NCI-H1930 (cell line): ENCODE measurements at regions not wholly inside any gene's neighbourhood (a gene's known extent, or its start where the extent isn't known, plus 50 kb on each side); places are given as distances from the start of the nearest gene placed in this dataset.

Source experiments
- DNase-seq, 2 experiments: peaks; one replicate each; lab custom pipeline; 2025; lab: John Stamatoyannopoulos, UW

DNA sequence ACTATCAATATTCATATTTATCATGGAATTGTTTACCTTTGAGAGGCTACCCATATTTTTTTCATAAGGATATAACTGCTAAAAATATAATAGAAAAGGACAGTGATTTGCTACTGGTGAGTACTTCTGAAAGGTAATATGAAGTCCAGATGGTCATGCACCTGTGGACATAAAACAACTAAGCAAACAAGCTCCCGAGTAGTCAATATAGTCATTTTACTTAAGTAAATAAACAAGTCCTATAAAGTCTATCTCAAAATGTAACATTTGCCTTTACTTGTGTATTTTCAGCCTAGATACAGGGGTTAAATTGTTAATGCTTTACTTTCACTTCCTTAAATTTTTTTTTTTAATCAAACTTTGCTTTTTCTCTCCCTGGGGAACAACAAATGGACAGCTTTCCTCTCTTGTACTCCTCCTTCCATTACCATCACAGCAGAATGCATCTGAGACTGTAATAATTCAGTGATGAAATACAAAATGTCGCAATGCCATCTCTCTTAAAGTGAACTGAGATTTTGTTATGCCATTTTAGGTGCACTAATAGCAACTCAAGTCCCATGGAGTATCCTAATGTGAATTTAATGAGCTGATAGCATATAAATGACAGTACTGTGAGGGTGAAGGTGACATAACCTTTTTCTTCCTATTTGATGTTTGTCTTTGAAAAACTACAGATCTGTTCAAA, 1325.4 kb upstream of the ZEB2 start:
- peak in 1 of 2 experiments; percentile 41 for DNase-seq

DNA sequence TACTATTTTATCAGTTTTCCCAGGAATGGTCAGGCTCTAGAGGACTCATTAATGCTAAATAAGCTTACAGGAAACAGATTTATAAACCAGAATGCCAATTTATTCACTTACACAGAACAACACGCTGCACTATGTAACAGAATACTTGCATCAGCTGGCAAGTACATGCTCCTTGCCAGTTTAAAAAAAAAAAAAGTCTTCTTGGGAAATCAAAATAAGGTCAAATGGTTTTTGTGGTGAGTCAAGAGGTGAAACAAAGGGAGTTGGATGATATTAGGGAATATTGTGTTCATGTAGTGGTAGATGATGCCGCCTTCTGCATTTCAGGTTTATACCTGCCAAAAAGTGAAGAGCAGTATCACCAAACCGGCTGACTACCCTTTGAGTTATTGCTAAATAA, 1322.1 kb upstream of the ZEB2 start:
- DNase-seq: no peak

DNA sequence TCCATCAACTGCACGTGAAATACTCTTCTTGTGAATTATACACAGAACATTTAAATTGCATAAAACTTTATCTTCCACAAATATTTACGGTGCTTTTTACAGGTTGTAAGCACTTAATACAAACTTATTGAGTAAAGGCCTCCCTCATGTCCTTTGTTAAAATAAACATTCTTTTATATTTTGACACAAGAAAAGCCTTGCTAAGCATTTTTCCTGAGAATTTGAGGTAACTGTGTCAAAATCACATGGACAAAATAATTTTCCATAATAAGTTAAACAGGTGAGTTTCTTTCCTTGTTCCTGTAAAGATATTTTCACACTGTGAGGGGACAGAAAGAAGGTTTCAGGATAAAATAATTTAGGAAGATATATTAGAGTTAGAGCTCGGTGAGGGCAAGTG, 1317.1 kb upstream of the ZEB2 start:
- DNase-seq: no peak

DNA sequence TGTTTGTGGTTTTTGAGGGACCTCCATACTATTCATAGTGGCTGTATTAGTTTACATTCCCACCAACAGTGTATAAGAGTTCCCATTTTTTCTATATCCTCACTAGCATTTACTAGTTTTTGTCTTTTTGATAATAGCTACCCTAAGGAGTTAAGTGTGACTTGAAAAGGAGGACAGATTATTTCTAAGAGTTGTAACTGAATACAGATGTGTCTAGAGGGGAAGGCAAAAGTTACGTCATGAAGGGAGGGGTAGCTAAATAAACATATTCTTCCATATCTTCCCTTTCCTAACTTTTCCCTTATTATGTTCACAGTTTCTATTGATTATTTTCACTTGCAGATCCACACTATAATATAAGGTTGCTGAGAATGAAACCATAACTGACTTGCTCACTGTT, 1315.7 kb upstream of the ZEB2 start:
- DNase-seq: no peak

DNA sequence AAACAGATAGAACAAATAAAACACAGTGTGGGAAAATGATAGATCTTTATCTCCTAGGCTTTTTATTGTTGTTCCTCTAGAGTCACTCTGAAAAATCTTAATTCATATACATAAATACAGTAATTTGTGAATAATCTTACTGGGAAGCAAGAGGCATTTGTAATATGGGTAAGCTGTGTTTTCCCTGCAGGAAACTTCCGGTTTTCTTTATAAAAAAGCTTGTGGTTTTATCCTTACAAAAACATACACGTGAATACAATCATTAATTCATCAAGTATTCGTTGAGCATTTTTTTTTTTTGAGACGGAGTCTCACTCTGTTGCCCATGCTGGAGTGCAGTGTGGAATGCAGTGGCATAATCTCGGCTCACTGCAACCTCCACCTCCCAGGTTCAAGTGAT, 1312.8 kb upstream of the ZEB2 start:
- no peak for DNase-seq

DNA sequence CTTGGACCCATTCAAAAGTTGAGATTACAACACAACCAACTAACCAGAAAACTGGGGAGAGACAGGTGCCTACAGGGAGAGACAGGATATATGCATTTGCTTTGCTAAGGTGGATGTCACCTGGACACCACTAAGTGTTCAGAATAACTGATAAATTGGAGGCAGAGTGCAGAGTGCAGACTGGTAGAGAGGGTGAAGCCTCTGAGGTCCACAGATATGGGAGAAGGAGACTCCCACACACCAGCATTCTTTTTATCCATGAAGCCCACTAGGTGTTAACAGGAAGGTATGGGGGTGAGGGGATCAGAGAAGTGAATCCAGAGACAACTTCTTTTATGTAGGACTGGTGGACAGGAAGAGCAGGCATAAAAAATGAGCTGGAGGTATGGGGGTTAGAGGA, 1310.0 kb upstream of the ZEB2 start:
- no peak for DNase-seq

DNA sequence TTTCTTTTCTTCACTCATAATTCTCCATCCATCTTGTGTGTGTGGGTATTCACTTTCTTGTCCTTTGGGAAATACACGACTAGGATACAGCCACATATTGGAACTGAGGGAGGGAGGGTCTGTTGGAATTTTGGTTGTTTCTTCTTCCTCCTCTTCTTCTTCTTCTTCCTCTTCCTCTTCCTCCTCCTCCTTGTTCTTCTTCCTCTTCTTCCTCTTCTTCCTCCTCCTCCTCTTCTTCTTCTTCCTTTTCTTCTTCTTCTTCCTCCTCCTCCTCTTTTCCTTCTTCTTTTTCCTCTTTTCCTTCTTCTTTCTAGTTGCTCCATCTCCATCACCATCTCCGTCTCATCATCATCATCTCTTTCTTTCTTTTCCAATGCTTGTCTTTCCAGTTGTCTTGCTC, 1307.3 kb upstream of the ZEB2 start:
- DNase-seq: no peak

DNA sequence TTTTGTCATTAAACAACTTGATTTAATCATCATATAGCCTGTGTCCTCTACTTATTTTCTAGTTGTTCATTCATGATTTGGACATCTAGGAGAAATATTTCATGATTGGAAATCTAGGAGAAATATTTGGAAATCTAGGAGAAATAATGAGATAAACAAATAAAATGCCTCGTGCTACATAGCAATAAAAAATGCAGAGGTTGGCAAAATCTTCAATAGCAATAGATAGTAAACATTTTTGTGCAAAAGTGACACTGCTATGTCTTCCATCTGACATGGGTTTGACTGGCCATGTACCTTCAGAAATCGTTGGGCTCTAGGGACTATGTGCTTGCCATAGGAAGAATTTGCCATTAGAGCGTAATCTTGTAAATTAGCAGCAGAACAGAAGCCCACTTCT, 1304.5 kb upstream of the ZEB2 start:
- no peak for DNase-seq

DNA sequence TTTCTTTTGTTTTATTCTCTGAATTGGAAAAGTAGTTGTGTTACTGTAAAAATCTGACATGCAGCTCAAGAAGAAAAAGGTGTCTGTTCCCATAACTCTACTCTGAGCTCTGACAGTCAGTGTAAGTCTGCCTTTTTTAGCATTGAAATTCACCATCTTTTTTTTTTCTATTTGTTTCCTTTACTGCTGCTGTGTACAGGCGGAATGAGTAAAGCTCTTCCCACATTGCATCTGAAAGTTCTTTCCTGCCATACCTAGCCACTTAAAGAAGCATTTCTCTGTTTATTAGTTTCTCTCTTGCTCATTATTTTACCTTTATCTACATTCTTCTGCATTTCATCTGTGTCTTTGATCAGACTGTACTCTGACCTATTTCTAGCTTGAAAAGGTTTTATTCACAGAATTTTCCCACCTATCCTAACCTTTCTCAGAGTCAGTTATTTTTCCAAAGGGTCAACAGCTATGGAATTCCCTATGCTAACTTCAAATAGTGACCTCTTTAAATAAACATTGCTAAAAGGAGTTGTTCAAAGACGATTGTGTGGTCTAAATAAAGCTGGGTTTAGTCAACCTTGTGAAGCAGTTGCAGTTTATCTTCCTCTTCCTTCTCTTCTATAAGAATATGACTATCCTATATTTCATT, 1303.1 kb upstream of the ZEB2 start:
- no peak for DNase-seq

DNA sequence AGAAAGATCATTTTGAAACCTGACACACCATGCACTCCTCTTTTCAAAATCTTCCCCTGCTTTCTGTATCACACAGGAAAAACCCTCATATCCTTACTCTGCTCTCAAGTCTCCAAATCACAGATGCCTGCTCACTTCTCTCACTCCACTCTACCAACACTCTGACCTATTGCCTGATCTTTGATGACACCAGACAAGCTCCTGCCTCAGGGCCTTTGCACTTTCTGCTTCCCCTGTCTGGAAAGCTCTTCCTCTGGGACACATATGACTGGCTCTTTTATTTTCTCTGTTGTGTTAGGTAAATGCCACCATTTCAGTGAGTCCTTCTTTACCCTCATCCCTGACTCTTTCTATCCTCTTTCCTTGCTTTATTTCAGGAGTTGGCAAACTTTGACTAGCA, 1300.7 kb upstream of the ZEB2 start:
- no peak for DNase-seq

DNA sequence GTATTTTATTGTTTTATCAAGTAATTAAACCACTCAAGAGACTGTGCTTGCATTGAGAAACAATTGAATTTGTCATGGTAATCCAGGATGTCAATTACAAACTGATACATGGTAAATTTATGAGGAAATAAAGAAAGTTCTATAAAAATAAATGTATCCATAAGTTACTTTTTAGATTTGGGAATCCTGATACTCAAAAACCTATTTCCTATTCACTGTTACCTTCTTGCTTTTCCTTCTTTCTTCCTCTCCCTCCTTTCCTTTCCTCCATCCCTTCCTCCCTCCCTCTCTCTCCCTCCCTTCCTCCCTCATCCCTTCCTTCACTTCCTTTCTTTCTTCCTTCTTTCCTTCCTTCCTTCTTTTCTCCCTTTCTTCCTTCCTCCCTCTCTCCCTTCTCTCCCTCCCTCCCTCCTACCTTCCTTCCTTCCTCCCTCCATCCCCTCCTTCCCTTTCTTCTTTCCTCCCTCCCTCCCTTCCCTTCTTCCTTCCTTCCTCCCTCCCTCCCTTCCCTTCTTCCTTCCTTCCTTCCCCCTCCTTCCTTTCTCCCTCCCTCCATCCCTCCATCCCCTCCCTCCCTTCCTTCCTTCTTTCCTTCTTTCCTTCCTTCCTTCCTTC, 1299.1 kb upstream of the ZEB2 start:
- DNase-seq: no peak

DNA sequence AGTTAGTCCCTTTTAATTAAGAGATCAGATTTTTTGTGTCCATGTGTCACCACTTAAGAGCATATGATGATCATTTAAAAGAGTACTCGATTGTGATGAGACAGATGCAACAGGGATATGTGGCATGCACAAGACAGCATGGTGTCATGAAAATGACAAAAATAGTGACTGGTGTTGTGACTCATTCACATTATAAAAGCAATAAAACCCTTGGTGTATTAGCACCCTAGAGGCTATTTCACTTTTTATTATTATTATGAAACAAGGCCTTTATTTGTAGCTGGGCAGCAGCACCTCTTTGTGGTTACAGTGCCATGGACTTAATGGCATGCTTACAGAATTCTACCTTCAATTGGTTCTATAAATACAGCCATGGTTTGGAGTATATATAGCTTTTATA, 1296.0 kb upstream of the ZEB2 start:
- no peak for DNase-seq

DNA sequence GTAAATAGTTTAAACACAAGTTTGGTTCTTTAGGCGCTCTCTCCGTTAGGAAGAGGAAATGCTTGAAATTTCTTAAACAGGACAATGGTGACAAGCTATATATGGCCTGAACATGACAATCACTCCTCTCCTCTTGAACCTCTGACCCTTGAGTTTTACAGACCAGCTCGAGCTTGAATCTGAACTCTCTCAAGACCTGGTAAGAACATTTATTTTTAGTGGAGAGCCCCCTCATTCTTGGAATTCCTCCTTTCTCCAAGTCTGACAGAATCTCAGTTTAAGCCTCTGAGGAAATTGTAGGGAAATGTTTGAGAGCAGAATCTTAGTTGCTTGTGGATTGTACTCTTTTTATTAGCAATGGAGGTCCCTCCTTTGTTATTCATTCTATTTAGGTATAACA, 1293.6 kb upstream of the ZEB2 start:
- DNase-seq: no peak

DNA sequence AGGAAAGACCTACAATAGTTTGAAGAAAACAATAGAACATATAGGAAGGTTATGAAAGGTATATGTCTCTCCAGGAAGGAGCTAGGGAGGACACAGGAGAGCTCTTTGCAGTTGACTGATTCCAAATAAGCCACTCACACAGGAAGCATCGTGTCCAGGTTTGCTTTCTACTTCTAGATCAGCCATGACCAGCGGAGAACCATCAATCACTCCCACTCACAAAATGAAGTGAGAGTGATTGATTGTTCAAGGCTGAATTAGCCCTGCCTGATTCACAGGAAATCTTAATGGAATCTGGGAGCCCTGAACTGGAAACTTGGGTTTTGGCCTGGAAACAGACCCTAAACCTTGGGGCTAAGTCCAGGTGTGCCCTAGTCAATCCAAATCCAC, 1292.2 kb upstream of the ZEB2 start:
- DNase-seq: no peak

DNA sequence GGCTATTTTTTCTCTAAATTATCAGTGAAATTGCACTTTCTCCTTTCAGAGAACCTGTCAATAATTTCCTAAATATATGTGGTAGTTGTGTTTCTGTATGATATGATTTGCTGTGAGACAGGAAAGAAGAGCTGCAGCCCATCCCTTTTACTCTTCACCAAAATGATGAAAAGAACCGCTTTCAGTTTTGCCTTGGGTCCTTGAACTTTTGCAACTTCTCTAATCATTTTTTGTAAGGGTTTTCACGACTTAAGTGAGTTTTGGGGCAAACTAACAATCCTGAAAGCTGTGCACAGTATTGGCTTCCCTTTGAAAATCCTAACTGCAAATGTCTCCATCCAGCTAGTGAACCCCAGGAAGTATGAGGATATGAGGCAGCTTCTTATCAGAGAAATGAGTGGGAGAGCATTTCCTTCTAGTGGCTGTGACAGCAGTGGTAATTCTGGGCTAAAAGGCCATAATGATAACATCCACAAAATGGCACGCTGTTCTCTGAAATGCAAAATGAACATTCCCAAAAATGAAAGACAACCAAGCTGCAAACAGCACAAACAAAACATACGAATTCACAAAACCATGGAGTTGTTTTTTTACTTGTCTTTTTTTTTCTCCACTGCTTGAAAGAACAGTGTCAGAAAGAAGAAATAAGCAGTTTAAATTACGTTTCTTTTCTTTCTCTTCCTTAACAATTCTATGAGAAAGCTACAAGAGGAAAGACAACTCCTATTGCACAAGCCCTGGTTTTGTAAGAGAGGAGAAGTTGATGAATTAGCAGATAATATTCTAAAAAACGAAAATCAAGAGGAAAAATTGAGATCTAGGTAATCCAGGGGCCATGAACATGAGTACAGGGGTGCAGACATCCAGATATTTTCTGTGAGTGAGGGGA, 1291.6 kb upstream of the ZEB2 start:
- DNase-seq: no peak

DNA sequence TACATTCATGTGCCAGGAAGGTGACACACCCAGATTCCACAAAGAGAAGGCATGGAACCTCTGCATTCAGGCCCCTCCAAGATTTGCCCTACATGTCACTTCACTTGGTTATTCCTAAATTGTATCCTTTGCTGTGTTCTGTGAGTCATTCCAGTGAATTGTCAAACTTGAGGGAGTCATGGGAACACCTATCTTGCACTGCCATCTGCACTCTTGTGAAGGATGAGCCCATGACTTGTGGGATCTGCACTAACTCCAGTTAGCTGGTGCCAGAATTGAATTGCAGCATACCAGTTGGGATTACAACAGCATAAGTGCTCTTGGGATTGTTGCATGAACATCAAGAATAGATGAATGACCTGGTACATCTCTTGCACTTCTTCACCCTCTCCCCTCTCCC, 1288.0 kb upstream of the ZEB2 start:
- no peak for DNase-seq

DNA sequence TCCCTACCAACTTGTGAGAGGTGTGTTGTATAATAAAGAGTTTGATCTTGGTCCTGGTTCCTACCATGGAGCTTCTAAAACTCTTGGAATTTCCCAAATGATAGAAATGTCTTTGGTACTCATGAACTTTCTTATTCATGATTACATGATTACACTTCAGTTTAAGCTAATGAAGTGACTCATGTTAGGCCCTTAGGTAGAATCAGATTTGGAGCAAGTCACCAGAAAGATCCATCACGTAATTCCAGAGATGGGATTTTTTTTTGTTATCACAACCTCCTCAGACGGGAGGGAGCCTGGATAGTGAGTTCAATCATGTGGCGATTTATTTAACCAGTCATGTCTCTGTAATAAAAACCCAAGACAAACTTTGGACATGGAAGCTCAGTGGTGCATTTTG, 1287.6 kb upstream of the ZEB2 start:
- DNase-seq: no peak

DNA sequence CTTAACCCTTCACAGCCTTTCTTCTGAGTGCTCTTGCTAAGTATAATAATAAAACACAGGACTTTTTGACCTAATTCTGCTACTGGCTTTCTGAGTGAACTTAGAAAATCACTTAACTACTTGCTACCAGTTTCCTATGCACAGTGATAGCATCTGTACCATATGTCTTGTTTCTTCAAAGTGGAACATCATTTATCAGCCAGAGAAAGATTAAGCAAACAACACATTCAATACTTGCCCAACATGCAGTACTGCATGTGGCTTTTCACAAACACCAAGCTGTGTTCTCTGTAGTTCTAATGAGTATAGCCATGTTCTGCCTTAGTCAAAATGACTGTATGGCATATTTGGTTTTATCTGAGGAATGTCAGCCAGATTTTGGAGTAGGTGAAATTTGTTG, 1286.6 kb upstream of the ZEB2 start:
- DNase-seq: no peak

DNA sequence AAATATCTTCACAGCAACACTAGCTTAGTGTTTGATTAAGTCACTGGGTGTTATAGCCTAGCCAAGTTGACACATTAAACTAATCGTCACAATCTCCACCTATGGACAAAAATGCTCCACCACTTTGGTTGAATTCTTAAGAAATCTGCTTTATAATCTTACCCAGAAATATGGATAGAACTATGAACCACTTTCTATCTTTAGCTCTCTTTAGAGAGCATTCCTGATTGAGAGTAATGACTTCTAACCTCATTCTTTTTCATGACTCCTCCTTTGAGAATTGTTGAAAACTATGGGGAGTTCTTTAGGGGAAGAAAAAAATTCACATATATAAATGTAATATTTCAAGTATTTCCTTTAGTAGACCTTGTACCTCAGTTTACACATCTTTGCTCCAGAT, 1282.2 kb upstream of the ZEB2 start:
- no peak for DNase-seq

DNA sequence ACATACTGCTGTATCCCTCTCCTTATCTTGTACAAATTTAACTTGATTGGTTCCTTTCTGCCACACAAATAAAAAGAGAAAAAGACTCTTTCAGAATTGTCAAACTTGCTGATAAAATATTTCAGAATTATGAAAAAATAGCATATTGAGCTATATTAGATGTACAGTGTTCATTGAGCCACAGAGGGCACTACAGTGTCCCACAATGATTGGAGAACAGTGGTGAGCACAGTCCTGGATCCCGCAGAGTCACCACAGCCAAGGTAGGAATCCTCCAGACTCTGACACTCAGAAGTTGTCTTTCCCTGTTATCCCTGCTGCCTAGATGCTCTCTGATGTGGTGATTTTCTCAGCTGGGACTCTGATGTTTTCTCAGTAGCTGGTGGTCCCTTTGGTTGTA, 1281.3 kb upstream of the ZEB2 start:
- DNase-seq: no peak

DNA sequence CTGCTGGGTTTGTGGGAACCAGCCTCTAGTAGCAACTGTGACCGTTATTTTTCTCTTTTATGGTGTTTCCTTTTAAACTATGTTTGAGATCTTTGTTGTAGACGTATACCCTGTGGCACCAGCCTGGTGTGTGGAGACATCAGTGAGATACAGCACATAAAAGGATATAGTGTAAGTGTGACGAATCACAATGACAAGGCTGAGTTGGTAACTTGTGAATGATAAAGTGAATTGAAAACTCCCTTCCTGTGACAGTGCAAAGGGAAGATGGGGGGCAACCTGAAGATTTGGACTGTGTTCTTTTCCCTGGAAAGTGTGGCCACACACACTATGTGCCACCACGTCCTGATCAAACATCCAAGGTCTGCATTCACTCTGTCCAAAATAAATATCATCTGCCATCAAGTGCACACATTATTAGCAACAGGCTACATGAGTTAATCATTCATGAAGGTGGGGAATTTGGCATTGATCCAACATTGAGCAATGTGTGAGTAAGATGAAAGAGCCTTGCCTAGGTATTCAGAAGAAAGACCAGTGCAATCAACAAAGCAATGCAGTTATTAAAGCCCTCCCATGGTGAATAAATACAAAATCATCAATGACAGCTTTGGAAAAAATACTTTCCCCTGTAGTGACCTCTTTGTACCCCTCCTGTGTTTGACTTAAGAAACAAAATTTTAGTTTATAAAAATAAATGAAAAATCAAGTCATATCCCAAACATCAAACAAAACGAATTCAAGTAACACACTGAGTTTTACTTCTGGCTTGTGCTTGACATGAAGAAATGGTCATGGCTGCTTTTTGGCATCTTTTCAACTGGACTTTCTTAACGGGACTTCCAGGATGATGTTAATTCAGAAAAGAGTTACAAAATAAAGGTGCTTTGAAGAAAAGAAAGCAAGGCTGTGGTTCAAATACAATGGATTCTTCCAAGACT, 1280.5 kb upstream of the ZEB2 start:
- DNase-seq: no peak
